Fibroblast of skin of left quadriceps (primary cell): ENCODE measurements at regions not wholly inside any gene's neighbourhood (a gene's known extent, or its start where the extent isn't known, plus 50 kb on each side); places are given as distances from the start of the nearest gene placed in this dataset.
"Not testable (repeated sequence)": the region's sequence is repeated elsewhere in the genome, so short reads cannot be mapped to it uniquely, and the experiment has no call there.

Source experiments
- DNase-seq, 2 experiments: peaks; one replicate each; pipeline ENCODE4 v3.0.0-alpha.2; 2013; ENCODE audit warnings: low read depth in 2 of 2

DNA sequence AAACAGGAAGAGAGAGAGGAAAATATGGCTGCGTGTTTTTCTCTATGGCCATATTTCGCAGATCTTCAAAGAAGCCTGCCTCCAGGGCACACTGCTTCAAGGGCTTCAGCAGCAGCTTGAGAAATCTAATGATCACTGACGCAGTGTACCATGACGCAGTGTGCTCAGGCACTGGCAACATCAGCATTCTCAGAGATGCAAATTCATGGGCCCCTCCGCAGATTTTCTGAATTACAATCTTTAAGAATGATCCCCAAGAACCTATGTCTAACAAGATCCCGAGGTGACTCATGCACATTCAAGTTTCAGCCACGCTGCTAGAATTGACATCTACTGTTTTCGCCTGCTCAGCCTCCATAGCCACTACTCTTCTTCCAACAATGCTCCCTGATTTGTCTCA, 143.9 kb upstream of the ZNF366 start:
- DNase-seq = no peak

DNA sequence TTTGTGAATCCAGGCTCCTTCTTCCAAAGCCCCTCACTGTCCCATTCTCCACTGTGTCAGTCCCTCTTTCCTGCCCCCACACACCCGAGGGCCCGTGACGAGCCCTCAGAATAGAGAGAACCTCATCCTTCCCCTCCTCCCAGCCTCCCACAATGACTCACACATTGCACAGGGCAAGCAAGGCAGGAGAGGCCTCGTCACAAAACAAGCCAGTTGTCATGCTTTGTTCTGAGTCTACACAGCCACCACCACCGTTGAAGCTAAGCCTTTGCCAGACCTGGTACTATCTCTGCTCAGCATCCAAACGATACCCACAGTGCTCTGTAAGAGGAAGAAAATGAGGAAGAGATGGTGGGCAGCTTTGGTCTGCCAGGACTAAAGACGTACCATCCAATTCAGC, 142.2 kb upstream of the ZNF366 start:
- DNase-seq = no peak

DNA sequence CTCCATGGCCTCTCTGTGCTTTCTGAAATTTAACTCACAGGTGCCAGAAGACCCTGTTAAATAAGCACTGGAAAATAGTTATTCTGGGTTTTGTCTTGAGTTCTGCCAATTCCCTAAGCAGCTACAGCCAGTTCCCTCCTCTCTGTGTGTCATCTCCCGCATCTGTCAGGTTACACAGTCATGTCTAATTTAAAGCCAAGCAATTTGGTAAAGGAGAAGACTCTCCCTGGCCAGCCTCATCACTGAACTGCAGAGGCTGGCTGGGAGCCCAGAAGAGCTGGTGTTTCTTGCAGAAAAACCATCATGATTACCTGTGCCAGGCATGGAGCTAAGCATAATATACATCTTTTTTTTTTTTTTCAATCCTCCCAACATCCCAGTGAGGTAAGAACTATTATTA, 141.3 kb upstream of the ZNF366 start:
- DNase-seq = no peak

DNA sequence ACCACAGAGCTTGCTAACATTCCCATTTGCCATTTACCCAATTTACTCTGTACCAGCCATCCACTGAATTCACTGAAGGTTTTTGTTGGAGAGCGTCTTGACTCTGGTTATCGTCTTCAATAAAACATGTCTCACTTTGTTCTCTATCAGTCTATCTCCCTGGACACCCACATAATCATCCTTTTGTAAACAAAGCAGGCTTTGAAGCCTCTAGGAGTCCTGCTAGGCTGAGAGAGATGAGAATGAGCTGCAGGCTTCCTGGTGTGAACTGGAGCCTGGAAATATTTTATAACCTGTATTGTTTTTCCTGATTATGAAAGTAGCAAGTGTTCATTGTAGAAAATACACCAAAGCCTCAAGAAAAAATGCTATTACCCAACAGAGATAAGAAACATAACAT, 140.6 kb upstream of the ZNF366 start:
- DNase-seq = no peak

DNA sequence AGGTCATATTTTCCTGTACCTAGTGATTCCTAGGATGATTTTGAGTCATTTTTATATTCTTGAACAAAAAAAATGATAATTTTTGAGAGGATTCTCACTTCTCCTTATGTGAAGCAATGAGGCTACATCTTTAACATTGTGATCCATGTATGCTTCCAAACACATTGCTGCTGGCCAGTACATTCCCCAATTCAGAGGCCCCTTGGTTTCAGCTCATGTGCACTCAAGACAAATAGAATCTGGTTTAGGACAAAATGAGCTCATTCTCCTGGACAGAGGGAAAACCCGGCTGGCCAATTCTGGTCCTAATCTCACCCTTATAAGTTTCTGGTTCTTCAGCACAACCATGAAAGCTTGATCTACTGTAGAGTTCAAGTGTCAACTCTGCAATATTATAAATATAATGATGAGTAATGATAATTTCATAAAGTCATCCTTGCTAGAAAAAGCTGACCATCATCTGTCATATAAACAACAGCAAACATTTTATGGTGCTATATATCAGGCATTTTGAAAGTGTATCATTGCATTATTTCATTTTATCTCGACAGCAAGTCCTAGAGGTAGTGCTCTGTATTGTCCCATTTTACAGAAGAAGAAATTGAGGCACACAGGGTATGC, 139.1 kb upstream of the ZNF366 start:
- no peak for DNase-seq

DNA sequence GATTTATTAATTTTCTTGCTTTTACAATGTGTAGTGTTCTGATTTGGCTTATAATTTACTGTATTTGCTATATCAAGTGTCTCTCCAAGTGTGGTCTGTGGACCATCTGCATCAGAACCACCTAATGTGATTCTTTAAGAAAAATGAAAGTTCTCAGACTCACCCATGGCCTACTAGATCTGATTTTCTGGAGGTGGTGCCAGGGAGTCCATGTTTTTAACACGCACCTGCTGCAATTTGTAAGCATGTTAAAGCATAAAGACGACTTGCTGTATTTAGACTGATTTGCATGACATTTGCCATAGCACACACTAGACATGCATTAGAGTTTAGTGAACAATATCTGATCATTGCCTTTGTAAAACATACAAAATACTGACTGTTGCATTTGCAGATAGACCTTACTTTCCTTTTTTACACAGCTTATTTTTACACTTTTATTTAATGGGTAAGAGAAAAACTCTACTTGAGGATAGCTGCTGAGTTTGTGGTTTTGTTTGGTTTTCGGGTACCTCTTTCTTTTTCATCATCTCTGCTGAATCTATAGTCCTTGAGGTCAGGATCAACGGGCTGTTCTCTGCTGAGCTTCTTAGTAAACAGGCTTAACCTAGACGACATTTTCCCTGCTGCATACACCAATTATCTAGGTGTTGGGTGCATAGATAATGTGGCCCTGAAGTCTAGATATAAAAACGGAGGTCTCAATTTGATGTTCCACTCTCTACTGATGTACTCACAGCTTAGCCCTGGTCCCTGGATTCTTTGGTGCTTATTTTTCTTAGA, 138.0 kb upstream of the ZNF366 start:
- DNase-seq = no peak

DNA sequence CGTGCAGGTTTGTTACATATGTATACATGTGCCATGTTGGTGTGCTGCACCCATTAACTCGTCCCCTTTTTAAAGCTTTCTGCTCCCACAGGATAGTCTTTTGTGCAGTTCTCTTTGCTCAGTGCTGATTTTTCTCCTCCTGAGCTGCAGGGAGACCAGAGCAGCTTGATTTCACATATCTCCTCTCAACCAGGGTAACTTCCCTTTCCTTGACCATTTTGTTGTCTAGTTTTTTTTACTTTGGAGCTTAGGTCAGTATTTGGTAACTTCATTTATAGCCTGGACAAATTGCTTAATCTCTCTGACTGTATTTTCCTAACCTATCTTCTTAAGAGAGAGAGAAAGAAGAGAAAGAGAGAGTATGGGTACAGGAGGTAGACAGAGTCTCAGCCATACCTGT, 137.1 kb upstream of the ZNF366 start:
- DNase-seq = no peak

DNA sequence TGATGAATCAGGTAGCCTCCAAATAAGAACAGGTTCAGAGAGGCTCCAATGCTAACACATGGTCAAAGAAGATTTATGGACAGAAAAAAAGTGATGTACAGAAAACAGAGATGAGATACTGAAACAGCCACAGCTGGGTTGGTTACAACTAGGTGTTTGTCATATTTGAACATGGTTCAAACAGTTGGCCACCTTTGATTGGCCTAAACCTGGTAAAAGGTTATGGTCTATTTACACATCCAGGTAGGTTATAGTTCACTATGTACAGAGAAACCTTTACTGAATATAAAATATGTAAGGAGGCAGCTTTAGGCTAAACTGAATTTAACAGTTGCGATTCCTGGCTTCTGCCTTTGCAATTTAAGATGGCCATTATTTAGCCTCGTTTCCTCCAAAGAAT, 134.0 kb upstream of the ZNF366 start:
- DNase-seq = no peak

DNA sequence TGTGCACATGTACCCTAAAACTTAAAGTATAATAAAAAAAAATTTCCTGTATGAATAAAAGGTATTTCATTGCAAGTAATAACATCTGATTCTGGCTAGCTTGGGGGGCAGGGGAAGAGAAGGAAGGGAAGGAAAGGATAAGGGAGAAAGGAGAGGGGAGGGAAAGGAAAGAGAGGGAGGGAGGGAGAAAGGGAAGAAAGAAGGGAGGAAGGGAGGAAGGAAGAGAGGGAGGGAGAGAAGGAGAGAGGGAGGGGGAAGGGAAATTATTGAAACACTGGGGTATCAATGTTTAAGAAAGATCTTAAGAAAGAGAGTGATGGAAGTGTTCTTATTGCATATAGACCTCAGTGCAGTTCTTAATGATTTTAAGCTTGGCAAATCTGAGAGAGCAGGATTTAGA, 129.8 kb upstream of the ZNF366 start:
- no peak for DNase-seq

DNA sequence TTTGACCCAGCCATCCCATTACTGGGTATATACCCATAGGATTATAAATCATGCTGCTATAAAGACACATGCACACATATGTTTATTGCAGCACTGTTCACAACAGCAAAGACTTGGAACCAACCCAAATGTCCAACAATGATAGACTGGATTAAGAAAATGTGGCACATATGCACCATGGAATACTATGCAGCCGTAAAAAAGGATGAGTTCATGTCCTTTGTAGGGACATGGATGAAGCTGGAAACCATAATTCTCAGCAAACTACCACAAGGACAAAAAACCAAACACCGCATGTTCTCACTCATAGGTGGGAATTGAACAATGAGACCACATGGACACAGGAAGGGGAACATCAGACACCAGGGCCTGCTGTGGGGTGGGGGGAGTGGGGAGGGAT, 129.4 kb upstream of the ZNF366 start:
- DNase-seq = not testable (repeated sequence)

DNA sequence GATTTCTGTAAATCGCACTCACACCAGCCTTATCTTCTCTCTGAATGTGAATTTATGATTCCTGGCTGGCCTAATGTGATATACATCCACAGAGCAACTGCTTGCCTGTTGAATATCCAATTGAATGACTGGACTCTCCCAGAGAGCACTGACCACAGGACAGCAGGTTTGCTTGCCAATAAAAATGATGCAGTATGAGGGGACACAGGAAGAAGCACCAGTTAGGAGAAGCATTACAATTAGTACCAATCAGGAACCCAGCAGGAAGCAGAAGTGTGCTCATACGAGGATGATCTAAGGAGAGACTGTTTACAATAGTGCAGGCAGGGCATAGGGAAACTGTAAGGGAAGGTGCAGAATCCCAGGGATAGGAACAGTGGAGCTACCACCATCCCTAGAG, 127.2 kb upstream of the ZNF366 start:
- DNase-seq = no peak

DNA sequence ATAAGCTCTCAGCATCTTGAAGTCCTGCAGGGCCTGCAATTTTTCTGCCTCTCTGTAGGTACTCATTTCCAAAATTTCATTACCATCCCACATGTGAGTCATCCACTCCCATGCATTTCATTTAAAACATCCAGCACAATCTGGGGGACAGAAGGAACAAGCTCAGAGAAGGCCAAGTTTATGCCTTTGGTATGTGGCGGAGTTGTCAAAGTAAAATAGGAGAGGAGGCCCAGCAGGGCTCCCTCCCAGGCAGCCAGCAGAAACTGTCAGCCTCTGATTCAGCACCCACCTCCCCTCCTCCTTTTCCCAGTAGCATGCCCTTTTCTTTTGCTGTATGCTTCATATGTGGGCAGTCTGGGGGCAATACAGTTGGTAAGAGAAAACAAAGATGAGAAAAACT, 126.4 kb upstream of the ZNF366 start:
- DNase-seq = peak; percentile 79 to 81

DNA sequence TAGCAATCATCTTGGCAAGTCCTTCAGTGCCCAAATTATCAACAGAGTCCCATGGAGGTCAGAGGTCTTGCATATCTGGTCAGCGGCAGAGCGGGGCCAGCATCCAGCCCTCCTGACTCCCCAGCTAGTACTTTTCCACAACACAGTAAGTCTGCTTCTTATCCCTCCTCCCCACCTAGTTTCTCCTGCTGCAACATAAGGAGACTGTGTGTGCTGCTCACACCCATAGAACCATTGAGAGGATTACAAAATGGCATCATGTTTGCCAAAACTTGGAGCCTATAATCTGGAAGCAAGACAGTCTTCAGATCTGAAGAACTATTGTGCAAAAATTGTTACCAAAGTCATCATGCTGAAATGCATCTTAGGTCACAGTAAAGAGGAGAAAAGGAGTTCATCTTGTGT, 125.8 kb upstream of the ZNF366 start:
- DNase-seq = no peak

DNA sequence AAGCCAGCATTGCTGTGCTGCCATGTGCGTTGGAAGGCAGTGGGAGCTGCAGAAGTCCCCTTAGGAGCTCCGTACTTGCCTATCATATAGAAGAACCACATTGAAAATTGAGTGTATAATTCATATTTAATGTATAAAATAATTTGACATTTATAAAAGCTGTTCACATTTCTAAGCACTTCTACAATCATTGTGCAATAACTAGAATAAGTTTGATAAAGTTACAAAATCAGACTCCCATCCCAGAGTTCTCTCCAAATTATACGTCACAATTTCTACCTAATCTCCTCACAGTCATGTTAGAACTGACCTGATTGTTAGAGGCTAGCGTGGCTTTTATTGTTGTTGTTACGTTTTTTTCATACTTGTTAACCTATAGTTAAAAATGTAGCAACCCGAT, 123.5 kb upstream of the ZNF366 start:
- DNase-seq = no peak

DNA sequence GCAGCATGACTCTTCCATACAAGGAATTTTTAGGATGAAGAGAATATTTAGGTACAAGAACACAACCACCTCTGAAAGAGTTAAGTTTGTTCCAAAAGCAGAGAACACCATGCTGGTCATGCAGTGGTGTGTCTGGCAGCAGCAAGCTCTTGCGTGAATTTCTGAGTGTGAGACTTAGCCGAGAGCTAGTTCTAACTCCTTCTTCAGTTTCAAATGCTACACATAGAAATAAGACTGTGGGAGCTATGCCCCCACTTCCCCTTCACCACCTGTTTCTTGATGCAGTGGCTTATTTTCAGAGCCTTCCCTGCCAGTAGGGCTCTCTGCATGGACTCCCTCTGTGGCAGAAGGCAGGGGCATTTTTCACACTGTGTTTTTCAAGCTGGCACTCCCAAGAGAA, 122.9 kb upstream of the ZNF366 start:
- no peak for DNase-seq

DNA sequence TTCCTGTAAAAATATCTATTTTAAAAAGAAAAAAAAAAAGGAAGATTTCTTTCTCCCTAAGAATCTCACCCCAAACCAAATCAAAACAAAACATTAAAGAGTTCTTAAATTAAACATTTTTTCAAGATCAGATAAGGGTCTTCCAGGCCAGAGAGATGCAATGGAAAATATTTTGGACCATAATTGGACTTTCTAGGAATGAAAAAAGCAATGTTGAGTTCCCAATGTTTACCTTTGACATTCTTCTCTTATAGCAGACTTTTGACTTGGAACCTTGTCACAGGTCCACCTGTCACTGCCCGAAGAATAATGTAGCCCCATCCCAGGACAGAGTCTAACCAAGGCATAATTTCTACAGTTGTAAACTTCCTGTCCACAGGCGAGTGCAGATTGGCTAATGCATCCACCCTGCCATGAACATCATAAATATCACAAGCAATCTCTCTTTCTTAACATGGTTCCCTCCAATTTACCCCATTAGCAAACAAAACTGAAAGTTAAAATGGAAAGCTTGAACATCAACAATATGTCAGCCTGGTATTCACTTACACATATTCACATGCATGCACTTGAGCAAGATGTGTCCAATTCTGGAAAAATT, 121.7 kb upstream of the ZNF366 start:
- DNase-seq = no peak

DNA sequence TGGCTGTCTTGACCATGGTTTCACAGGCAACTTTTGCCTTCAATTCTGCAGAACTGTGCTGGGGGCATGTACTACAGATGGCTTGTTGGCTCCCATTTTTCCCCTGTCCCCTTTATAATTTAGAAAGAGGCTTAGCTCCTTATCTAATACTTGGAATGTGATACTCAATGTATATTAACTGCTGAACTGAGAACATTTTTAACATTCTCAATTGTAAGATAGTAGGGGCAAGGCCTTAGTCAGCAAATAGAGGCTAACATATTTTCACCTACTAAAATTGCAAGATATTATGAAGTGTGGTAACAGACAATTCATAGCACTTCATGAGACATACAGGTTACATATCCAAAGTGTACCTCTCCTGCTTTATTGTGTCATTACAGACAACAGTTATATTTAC, 118.1 kb upstream of the ZNF366 start:
- DNase-seq = no peak

DNA sequence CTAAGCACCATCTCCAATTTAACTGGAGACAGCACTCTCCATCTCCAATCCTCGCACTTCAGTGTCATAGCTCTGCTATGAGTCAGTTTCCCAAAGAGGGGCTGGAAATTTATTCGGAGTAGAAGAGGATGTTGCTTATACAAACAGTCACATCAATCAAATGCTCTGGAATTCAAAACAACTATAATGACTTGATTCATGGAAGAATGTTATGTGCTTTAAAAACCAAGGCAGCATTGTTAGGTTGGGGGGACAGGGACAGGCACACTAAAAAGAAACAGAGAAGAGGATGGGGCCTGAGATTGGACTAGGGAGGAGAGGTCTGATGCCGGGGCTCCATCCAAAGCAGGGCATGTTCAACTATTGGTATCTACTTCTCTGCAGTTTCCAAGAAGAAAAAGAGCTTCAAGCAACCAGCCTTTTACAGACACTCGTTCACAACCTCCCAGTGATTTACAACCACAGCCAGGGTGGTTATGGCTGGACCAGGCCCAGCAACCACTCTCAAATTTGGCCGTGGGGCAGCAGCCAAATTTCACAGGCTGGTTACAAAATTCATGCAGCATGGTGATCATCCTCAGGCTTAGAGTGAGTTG, 117.5 kb upstream of the ZNF366 start:
- peak; percentile 79 to 84 for DNase-seq

DNA sequence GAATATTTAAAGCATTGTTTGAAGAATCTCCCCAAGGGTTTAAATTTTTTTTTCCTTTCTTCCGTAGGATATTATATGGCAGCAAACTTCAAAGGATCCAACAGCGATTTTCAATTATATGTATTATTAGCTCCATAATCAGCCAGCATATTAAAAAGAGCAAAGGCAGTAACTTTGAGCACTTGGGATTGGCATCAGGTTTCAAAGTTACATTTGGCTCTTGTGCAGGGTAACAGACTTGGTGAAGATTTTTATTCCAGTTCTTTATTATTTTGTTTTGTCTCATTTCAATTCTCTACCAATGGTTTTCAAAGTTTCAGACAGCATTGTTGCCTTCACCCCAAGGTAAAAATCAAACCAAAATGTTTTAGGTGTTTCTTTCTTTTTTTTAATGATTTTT, 116.7 kb upstream of the ZNF366 start:
- no peak for DNase-seq

DNA sequence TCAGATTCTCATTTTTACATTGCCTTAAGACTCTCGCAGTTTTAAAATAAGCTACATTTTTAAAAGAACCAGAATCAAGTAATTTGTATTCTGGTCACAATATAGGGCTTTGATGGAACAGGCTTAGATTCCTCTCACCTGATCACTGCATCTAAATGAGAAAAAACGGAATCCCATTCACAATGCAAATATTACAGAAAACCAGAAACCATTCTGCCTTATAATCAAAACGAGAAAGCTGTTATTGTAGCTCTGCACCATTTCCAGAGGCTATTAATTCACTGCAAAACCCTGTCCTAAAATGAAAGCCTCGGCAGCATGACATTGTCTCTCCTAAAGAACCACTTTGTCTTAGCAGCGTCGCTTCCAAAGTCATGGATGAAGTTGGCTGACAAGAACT, 116.1 kb upstream of the ZNF366 start:
- DNase-seq = no peak

DNA sequence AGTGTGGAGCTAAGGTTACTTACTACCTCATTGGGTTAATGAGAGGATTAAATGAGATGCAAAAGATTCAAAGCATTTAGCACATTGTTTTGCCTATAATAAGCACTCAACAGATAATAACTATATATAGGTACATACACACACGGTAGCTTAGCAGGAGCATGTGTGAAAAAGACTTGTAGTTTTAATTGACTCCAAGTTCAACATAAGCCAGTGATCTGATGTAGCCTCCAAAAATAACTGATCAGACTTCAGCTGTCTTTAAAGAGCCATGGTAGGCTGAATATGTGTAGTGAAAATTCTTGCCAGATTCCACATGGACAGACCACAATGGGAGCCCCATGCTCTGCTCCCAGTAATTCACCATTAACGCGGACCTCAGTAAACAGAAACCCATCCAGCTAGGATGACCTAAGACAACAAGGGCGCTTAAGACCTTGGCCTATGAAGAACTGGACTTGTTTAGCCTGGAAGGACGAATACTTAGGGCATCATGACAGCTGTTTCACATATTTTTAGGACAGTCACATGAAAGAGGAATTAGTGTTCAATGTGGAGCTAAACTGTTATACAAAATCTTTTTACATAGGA, 115.1 kb upstream of the ZNF366 start:
- DNase-seq = no peak

DNA sequence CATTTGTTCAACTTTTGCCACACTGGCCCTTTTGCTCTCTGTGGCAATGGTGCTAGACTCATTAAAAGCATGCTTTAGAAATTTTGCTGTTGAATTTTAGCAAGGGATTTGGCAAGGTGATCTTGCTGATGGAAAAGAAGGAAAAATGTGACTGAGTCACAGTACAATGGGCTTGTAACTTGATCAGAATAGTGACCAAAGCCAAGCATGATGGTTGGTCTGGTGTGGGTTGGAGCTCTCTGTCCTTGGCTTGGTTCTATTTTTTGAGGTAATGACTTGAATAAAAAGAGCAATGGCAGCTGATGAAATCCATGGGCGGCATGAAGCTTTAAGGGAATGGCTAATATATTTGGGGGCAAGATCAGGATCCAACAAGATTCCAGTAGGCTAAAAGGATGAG, 114.4 kb upstream of the ZNF366 start:
- no peak for DNase-seq

DNA sequence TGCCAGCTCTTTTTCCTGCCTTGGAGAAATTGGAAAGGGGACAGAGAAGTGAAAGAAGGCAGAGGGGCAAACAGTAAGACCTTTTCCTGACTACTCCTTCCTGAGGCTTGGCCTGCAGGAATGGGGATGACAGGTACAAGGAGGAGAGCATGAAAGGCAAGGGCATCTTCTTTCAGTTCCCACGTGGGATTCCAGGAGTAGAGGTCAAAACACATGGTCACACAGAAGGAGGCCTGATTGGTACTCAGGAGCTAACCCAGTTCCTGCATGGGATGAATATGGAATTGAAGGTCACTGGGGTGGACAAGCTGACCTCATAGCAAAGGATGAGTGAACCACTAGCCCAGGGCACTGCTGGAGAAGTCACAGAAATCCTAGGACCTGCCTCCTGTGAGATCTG, 112.5 kb upstream of the ZNF366 start:
- DNase-seq = no peak
